Mesenchymal stem cell (in vitro differentiated cells and primary cell): ENCODE measurements at regions not wholly inside any gene's neighbourhood (a gene's known extent, or its start where the extent isn't known, plus 50 kb on each side); places are given as distances from the start of the nearest gene placed in this dataset.

Experiments used
- DNase-seq: peaks from one replicate; pipeline ENCODE4 v3.0.0-alpha.2; 2013
- H2AFZ ChIP-seq: one replicate; pipeline ENCODE4 v1.6.1; 2013; ENCODE audit warnings: low read depth, mild to moderate bottlenecking, control low read depth, inconsistent platforms, low read length, moderate library complexity
- H2AK5ac ChIP-seq: 2 replicates; pipeline ENCODE4 v1.6.1; 2013; ENCODE audit warnings: low read length, moderate library complexity, mild to moderate bottlenecking, inconsistent platforms; ENCODE audit not compliant: severe bottlenecking
- H2BK120ac ChIP-seq: one replicate; pipeline ENCODE4 v1.6.1; 2013; ENCODE audit warnings: low read depth, mild to moderate bottlenecking, inconsistent platforms, low read length, moderate library complexity
- H2BK12ac ChIP-seq, 2 experiments: one replicate each; pipeline ENCODE4 v1.6.1; 2013; ENCODE audit warnings: inconsistent platforms in 2 of 2, low read length in 2 of 2, mild to moderate bottlenecking in 2 of 2, moderate library complexity in 2 of 2, control low read depth in 1 of 2
- H2BK15ac ChIP-seq: one replicate; pipeline ENCODE4 v1.6.1; 2013; ENCODE audit warnings: mild to moderate bottlenecking, low read depth, inconsistent platforms; ENCODE audit not compliant: poor library complexity, severe bottlenecking
- H2BK5ac ChIP-seq: 2 replicates; pipeline ENCODE4 v1.6.1; 2013; ENCODE audit warnings: low read depth, mild to moderate bottlenecking, low read length, control low read depth, inconsistent platforms; ENCODE audit not compliant: poor library complexity, severe bottlenecking
- H3K14ac ChIP-seq, 2 experiments: one replicate each; pipeline ENCODE4 v1.6.1; 2013; ENCODE audit warnings: inconsistent platforms in 2 of 2, low read length in 2 of 2, control low read depth in 1 of 2, mild to moderate bottlenecking in 1 of 2, moderate library complexity in 1 of 2
- H3K18ac ChIP-seq, 2 experiments: one replicate each; pipeline ENCODE4 v1.6.1; 2013; ENCODE audit warnings: inconsistent platforms in 2 of 2, low read length in 2 of 2, control low read depth in 1 of 2, low read depth in 1 of 2, mild to moderate bottlenecking in 1 of 2
- H3K23ac ChIP-seq, 2 experiments: one replicate each; pipeline ENCODE4 v1.6.1; 2013; ENCODE audit warnings: inconsistent platforms in 2 of 2, low read length in 2 of 2, mild to moderate bottlenecking in 2 of 2, moderate library complexity in 2 of 2, control low read depth in 1 of 2
- H3K27ac ChIP-seq: 2 replicates; pipeline ENCODE4 v1.5.1; 2013; ENCODE audit warnings: mild to moderate bottlenecking, moderate library complexity, low read length, control low read depth, inconsistent platforms; ENCODE audit not compliant: poor library complexity, severe bottlenecking
- H3K27me3 ChIP-seq, 2 experiments: 2 replicates each; pipeline versions ENCODE4 v1.6.1 to v1.7.0; 2013; ENCODE audit warnings: low read length in 2 of 2, mild to moderate bottlenecking in 2 of 2, moderate library complexity in 2 of 2, control low read depth in 1 of 2, inconsistent platforms in 1 of 2; ENCODE audit not compliant: control insufficient read depth in 1 of 2, insufficient read depth in 1 of 2
- H3K36me3 ChIP-seq, 2 experiments: 2 replicates each; pipeline versions ENCODE4 v1.6.1 to v1.7.0; 2013; ENCODE audit warnings: low read length in 2 of 2, control low read depth in 1 of 2, inconsistent platforms in 1 of 2, low read depth in 1 of 2, mild to moderate bottlenecking in 1 of 2; ENCODE audit not compliant: insufficient read depth in 2 of 2, control insufficient read depth in 1 of 2
- H3K4ac ChIP-seq, 2 experiments: one replicate each; pipeline ENCODE4 v1.6.1; 2013; ENCODE audit warnings: inconsistent platforms in 2 of 2, low read length in 2 of 2, mild to moderate bottlenecking in 2 of 2, moderate library complexity in 2 of 2, control low read depth in 1 of 2, low read depth in 1 of 2
- H3K4me1 ChIP-seq: 2 replicates; pipeline ENCODE4 v1.6.1; 2013; ENCODE audit warnings: low read depth, low read length, control low read depth; ENCODE audit not compliant: control insufficient read depth, insufficient read depth
- H3K4me2 ChIP-seq: 2 replicates; pipeline ENCODE4 v1.6.1; 2013; ENCODE audit warnings: low read length, mild to moderate bottlenecking, inconsistent platforms; ENCODE audit not compliant: poor library complexity, severe bottlenecking
- H3K4me3 ChIP-seq, 2 experiments: 2 replicates each; pipeline versions ENCODE4 v1.5.1 to v1.7.0; 2013; ENCODE audit warnings: low read length in 2 of 2, mild to moderate bottlenecking in 2 of 2, control low read depth in 1 of 2, low read depth in 1 of 2; ENCODE audit not compliant: insufficient read depth in 1 of 2
- H3K79me1 ChIP-seq: replicated peaks from 2 replicates; pipeline ENCODE4 v1.6.1; 2013; ENCODE audit warnings: mild to moderate bottlenecking, control low read depth, low read length, inconsistent platforms; ENCODE audit not compliant: poor library complexity, severe bottlenecking
- H3K9ac ChIP-seq: 2 replicates; pipeline ENCODE4 v1.7.0; 2013; ENCODE audit warnings: mild to moderate bottlenecking, low read length, moderate library complexity
- H3K9me3 ChIP-seq: 2 replicates; pipeline ENCODE4 v1.7.0; 2013; ENCODE audit warnings: mild to moderate bottlenecking, low read length; ENCODE audit not compliant: control insufficient read depth
- H4K8ac ChIP-seq: one replicate; pipeline ENCODE4 v1.6.1; 2013; ENCODE audit warnings: inconsistent platforms, mild to moderate bottlenecking, low read length, moderate library complexity
- H4K91ac ChIP-seq: one replicate; pipeline ENCODE4 v1.6.1; 2013; ENCODE audit warnings: mild to moderate bottlenecking, low read length, inconsistent platforms
- WGBS: methylation state at CpG from one replicate; pipeline ENCODE4 v1.1.7; 2013; ENCODE audit warnings: mixed read lengths; 5-methylcytosine and 5-hydroxymethylcytosine counted together

- no peak overlapping the region for H2AK5ac ChIP-seq
- no peak for DNase-seq
- no peaks in the 10 kb centered on the region for H3K79me1 ChIP-seq
- no peak overlapping the region for H3K9ac ChIP-seq
- no peak overlapping the region for H2BK5ac ChIP-seq
- no peak overlapping the region for H2BK12ac ChIP-seq
- H3K23ac ChIP-seq = no peak overlapping the region
- H3K9me3 ChIP-seq = no peaks in the 10 kb centered on the region
- no peak overlapping the region for H4K91ac ChIP-seq
- no peak overlapping the region for H3K4me3 ChIP-seq
- no peaks in the 10 kb centered on the region for H3K27me3 ChIP-seq
- H4K8ac ChIP-seq = no peak overlapping the region
- 48% methylated on average over 2 of the region's 3 CpGs for WGBS
- H2BK120ac ChIP-seq = no peak overlapping the region
- H3K4ac ChIP-seq = no peak overlapping the region
- no peak overlapping the region for H3K27ac ChIP-seq
- H3K14ac ChIP-seq = no peak overlapping the region
- no peak overlapping the region for H3K4me2 ChIP-seq
- no peaks in the 10 kb centered on the region for H3K4me1 ChIP-seq
- no peak overlapping the region for H2BK15ac ChIP-seq
- no peaks in the 10 kb centered on the region for H3K36me3 ChIP-seq
- no peak overlapping the region for H2AFZ ChIP-seq
- H3K18ac ChIP-seq = no peak overlapping the region
Measured at GRCh38 chr1:78275906-78276685, 214.7 kb upstream of the PTGFR start.

GRCh38 chr1:78277253-78277652, 213.5 kb upstream of the PTGFR start:
- H3K79me1 ChIP-seq = no peaks in the 10 kb centered on the region
- H2AFZ ChIP-seq = no peak overlapping the region
- H3K4ac ChIP-seq = peak overlapping the region in 1 of 2 experiments; percentile 11
- H2AK5ac ChIP-seq = no peak overlapping the region
- H3K4me2 ChIP-seq = no peak overlapping the region
- no peaks in the 10 kb centered on the region for H3K4me1 ChIP-seq
- H3K18ac ChIP-seq = peak overlapping the region in 1 of 2 experiments; percentile 11
- H3K36me3 ChIP-seq = no peaks in the 10 kb centered on the region
- H3K14ac ChIP-seq = no peak overlapping the region
- no peak overlapping the region for H2BK5ac ChIP-seq
- H4K8ac ChIP-seq = no peak overlapping the region
- H3K9ac ChIP-seq = peak overlapping the region; percentile 34
- H2BK12ac ChIP-seq = no peak overlapping the region
- DNase-seq = peak; percentile 69
- no peak overlapping the region for H4K91ac ChIP-seq
- H2BK15ac ChIP-seq = peak overlapping the region; percentile 36
- no peak overlapping the region for H3K4me3 ChIP-seq
- H3K23ac ChIP-seq = no peak overlapping the region
- no peaks in the 10 kb centered on the region for H3K9me3 ChIP-seq
- H2BK120ac ChIP-seq = no peak overlapping the region
- no peaks in the 10 kb centered on the region for H3K27me3 ChIP-seq
- H3K27ac ChIP-seq = no peak overlapping the region

GRCh38 chr1:78279051-78279450, 211.7 kb upstream of the PTGFR start:
- no peak overlapping the region for H3K23ac ChIP-seq

GRCh38 chr1:78280626-78281025, 210.1 kb upstream of the PTGFR start:
- Histone ChIP-seq H3K79me1 (no peaks in the 10 kb centered on the region), H3K27me3 (no peaks in the 10 kb centered on the region), H2BK120ac (no peak overlapping the region), H2BK5ac (no peak overlapping the region), H3K18ac (no peak overlapping the region), H3K27ac (no peak overlapping the region), H3K9ac (no peak overlapping the region), H3K4me1 (no peaks in the 10 kb centered on the region), H3K9me3 (no peaks in the 10 kb centered on the region), H3K23ac (no peak overlapping the region), H2AFZ (no peak overlapping the region), H4K91ac (no peak overlapping the region), H2AK5ac (no peak overlapping the region), H3K4me3 (no peak overlapping the region), H3K14ac (no peak overlapping the region), H3K4ac (no peak overlapping the region), H2BK12ac (no peak overlapping the region), H4K8ac (no peak overlapping the region), H3K4me2 (no peak overlapping the region), H3K36me3 (no peaks in the 10 kb centered on the region), H2BK15ac (no peak overlapping the region)
- 71% methylated on average over 1 of the region's 2 CpGs for WGBS
- DNase-seq = no peak

More at GRCh38 chr1:78279051-78279450, 211.7 kb upstream of the PTGFR start:
- H3K27me3 ChIP-seq = no peaks in the 10 kb centered on the region
- no peak overlapping the region for H2AK5ac ChIP-seq
- H3K4me2 ChIP-seq = no peak overlapping the region
- H3K4me3 ChIP-seq = no peak overlapping the region
- H3K4me1 ChIP-seq = no peaks in the 10 kb centered on the region
- no peak overlapping the region for H3K18ac ChIP-seq
- DNase-seq = peak; percentile 78
- H2BK15ac ChIP-seq = no peak overlapping the region
- H3K9ac ChIP-seq = peak overlapping the region; percentile 46
- no peak overlapping the region for H3K4ac ChIP-seq
- no peak overlapping the region for H2BK120ac ChIP-seq
- 69% methylated on average over 1 of the region's 2 CpGs for WGBS
- H3K14ac ChIP-seq = no peak overlapping the region
- no peak overlapping the region for H2BK12ac ChIP-seq
- no peak overlapping the region for H4K8ac ChIP-seq
- no peak overlapping the region for H3K27ac ChIP-seq
- no peaks in the 10 kb centered on the region for H3K36me3 ChIP-seq
- no peak overlapping the region for H4K91ac ChIP-seq
- no peak overlapping the region for H2AFZ ChIP-seq
- H2BK5ac ChIP-seq = no peak overlapping the region
- no peaks in the 10 kb centered on the region for H3K9me3 ChIP-seq
- no peaks in the 10 kb centered on the region for H3K79me1 ChIP-seq
